ENCODE measurements at regions not wholly inside any gene's neighbourhood (a gene's known extent, or its start where the extent isn't known, plus 50 kb on each side); places are given as distances from the start of the nearest gene placed in this dataset.
A peak's percentile ranks its signal among the peaks of the same experiment; 100 is the strongest.
"Not testable (repeated sequence)": the region's sequence is repeated elsewhere in the genome, so short reads cannot be mapped to it uniquely, and the experiment has no call there.

DNA sequence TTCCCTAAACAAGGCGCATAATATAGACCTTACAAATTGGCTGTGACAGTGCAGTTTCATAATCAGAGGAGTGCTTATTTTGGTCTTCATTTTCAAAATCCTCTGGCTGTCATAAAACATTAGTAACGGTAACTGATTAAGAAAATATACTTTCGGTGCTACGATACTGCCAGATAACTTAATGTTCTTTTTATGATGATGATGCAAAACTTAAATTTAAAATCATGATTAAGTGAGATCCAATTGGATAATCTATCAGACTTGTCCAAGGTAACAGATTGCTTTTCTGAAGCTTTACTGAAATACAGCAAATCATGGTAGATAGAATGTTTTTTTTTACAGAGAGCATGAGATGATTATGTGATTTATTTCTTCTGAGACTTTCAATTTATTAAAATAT, 364.2 kb upstream of the CNTN3 start:
- no peak overlapping the region for H3K4me3 ChIP-seq (ENCODE audit: low read length)
- TF ChIP-seq, protein P1, sequence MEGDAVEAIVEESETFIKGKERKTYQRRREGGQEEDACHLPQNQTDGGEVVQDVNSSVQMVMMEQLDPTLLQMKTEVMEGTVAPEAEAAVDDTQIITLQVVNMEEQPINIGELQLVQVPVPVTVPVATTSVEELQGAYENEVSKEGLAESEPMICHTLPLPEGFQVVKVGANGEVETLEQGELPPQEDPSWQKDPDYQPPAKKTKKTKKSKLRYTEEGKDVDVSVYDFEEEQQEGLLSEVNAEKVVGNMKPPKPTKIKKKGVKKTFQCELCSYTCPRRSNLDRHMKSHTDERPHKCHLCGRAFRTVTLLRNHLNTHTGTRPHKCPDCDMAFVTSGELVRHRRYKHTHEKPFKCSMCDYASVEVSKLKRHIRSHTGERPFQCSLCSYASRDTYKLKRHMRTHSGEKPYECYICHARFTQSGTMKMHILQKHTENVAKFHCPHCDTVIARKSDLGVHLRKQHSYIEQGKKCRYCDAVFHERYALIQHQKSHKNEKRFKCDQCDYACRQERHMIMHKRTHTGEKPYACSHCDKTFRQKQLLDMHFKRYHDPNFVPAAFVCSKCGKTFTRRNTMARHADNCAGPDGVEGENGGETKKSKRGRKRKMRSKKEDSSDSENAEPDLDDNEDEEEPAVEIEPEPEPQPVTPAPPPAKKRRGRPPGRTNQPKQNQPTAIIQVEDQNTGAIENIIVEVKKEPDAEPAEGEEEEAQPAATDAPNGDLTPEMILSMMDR (conservative IDR thresholded peaks at IDR 0.05; ENCODE audit: low read depth, low read length): no peak
- no peak for DNase-seq (ENCODE audit: low read depth)

DNA sequence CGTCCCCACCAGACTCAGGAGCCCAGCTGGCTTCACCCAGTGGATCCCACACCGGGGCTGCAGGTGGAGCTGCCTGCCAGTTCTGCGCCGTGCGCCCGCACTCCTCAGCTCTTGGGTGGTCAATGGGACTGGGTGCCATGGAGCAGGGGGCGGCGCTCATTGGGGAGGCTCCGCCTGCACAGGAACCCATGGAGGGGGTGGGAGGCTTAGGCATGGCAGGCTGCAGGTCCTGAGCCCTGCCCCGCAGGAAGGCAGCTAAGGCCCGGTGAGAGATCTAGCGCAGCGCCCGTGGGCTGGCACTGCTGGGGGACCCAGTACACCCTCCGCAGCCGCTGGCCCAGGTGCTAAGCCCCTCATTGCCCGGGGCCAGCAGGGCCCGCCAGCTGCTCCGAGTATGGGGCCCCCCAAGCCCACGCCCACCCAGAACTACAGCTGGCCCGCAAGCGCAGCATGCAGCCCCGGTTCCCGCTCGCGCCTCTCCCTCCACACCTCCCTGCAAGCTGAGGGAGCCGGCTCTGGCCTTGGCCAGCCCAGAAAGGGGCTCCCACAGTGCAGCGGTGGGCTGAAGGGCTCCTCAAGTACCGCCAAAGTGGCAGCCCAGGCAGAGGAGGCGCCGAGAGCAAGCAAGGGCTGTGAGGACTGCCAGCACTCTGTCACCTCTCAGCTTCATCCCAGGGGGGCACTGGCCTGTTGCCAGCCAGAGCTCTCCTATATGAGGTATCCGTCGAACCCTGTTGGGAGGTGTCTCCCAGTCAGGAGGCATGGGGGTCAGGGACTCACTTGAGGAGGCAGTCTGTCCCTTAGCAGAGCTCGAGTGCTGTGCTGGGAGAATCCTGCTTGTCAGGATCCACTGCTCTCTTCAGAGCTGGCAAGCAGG, 370.8 kb upstream of the CNTN3 start:
- not testable (repeated sequence) for DNase-seq (ENCODE audit: low read depth); H3K4me3 ChIP-seq (ENCODE audit: low read length)

DNA sequence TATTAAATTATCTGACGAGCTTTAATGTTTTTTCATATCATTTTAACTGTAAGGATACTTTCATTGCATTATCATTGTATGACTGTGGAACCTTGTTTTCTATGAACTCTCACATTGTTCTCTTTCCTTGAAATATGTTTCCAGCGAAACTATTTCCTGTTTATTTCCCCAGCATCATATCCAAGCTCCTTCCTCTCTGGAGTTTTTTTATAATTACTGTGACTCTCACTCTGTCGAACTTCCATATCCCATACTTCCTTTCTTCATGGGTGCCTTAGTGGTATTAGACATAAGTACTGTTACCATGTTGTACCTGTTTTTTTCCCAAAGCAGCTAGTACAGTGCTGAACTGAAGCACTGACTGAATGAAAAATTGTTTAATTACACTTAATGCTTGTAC, 373.6 kb upstream of the CNTN3 start:
- TF ChIP-seq, protein P1 (conservative IDR thresholded peaks at IDR 0.05; ENCODE audit: low read depth, low read length): no peak
- H3K4me3 ChIP-seq (ENCODE audit: low read length): no peak overlapping the region
- DNase-seq (ENCODE audit: low read depth): no peak

DNA sequence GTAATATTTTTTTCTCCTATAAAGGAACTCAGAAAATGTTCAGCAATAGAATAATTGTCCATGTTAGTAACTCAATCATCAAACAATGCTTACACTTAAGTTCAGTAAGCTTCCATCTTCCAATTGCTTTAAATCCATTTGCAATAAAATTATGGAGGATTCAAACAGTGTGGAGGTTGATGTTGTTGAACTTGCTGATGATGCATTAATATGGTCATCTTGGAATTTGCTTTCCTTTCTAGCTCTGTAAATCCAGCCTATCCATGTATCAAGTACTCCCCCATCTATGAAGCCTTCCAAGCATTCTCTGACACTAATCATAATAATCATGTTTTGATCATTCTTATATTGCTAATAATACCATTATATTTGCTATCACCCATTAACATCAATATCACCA, 378.4 kb upstream of the CNTN3 start:
- TF ChIP-seq, protein P1 (conservative IDR thresholded peaks at IDR 0.05; ENCODE audit: low read depth, low read length): no peak

DNA sequence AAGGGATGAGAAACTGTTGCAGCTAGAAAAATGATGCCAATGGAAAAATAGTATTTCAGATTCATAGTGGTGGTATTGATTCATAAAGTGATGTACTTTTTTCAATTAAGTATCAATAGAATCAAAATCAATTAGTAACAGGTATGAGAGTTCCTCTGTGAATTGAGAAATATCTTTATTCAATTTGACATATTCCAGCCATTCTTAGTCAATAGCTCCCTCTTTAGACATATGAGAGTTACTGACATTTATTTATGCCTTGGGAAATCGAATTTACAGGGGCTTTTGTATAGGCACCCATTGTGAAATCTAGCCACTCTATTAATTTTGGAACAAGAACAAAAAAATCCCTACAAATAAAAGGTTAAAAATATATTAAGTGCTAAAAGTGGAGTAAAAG, 386.9 kb upstream of the CNTN3 start:
- no peak overlapping the region for H3K4me3 ChIP-seq (ENCODE audit: low read length)
- no peak for DNase-seq (ENCODE audit: low read depth)
- TF ChIP-seq, protein P1 (conservative IDR thresholded peaks at IDR 0.05; ENCODE audit: low read depth, low read length): peak; percentile 25

More for the DNA sequence above, 378.4 kb upstream of the CNTN3 start:
- DNase-seq (ENCODE audit: low read depth): no peak
- no peak overlapping the region for H3K4me3 ChIP-seq (ENCODE audit: low read length)

DNA sequence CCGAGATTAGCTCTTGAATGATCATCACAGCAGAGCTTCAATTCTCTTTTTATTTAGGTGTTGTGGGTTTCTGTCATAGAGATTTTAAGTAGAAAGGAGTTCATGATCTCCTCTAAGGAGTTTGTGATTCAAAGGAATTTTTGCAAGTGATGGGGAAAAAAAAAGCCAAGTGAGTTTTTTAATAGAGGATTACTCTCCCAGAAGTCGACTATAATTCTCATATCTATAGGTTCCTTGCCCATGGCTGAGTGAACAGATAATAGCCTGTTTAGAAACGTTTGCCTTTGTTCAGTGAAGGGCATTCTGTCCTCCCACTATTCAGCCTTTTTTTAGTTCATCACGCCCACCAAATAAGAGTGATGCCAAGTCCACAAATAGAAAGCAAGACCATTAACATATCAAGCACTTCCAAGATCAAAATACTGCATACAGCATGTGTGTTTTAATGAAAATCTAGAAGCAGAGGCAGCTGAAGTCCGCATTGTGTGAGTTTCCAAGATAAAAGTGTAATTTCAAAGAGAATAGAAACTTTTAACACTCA, 398.4 kb upstream of the CNTN3 start:
- TF ChIP-seq, protein P1 (conservative IDR thresholded peaks at IDR 0.05; ENCODE audit: low read depth, low read length): no peak
- DNase-seq (ENCODE audit: low read depth): no peak
- H3K4me3 ChIP-seq (ENCODE audit: low read length): no peak overlapping the region

DNA sequence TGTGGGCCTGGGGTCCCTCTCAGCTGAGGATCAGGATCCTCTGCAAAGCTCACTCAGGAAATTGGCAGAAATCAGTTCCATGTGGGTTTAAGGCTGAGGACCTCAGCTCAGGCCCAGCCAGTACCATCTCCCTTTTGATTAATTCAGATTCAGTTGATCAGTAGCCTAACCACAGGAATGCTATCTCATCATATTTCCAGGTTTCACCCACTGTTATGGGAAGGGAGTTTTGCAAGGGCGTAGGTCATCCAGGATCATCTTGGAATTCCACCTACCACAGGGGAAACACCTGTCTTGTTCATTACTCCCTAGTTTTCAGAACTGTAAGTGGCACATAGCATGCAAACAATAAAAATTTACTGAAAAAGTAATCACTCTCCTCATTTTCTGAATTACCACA, 399.5 kb upstream of the CNTN3 start:
- no peak for DNase-seq (ENCODE audit: low read depth)
- H3K4me3 ChIP-seq (ENCODE audit: low read length): no peak overlapping the region
- TF ChIP-seq, protein P1 (conservative IDR thresholded peaks at IDR 0.05; ENCODE audit: low read depth, low read length): no peak

Data from retinal pigment epithelial cell (primary cell).